Sigmoid colon (tissue), 6 donors: ENCODE measurements at regions not wholly inside any gene's neighbourhood (a gene's known extent, or its start where the extent isn't known, plus 50 kb on each side); places are given as distances from the start of the nearest gene placed in this dataset.

Source experiments
- DNase-seq: peaks from one replicate; pipeline ENCODE4 v3.0.0-alpha.2; 2019
- H3K27ac ChIP-seq, 4 donors: fragments of 200-600 bp; sonication (generic); one replicate each; pipeline ENCODE4 v1.5.1; 2016 to 2019; ENCODE audit warnings: mild to moderate bottlenecking in 1 of 4
- H3K27me3 ChIP-seq, 3 donors: fragments of 200-600 bp; sonication (generic); one replicate each; pipeline ENCODE4 v1.5.1; 2019; ENCODE audit warnings: mild to moderate bottlenecking in 1 of 3
- H3K36me3 ChIP-seq, 4 donors: fragments of 200-600 bp; sonication (generic); one replicate each; pipeline ENCODE4 v1.5.1; 2016 to 2019
- H3K4me1 ChIP-seq, 4 donors: fragments of 200-600 bp; sonication (generic); one replicate each; pipeline ENCODE4 v1.5.1; 2017 to 2019
- H3K4me3 ChIP-seq, 4 donors: fragments of 200-600 bp; sonication (generic); one replicate each; pipeline ENCODE4 v1.5.1; 2017 to 2019; ENCODE audit warnings: mild to moderate bottlenecking in 2 of 4, moderate library complexity in 1 of 4
- H3K9me3 ChIP-seq, 4 donors: fragments of 200-600 bp in 3 of 4; sonication (generic) in 3 of 4; one replicate each; pipeline versions ENCODE4 v1.5.1 to v1.6.1; 2013 to 2019
- CTCF ChIP-seq, 4 experiments: fragments of 450-650 bp in 3 of 4; fragments of 200-600 bp in 1 of 4; IDR thresholded peaks; one replicate each; pipeline ENCODE4 v1.5.1; 2016 to 2019; ENCODE audit warnings: antibody characterized with exemption in 4 of 4, mild to moderate bottlenecking in 3 of 4, moderate library complexity in 2 of 4
- EP300 ChIP-seq, 4 donors: sonication (generic); formaldehyde crosslinking; IDR thresholded peaks; one replicate each; pipeline ENCODE4 v1.6.1; 2017; ENCODE audit warnings: antibody characterized with exemption in 4 of 4
- POLR2A ChIP-seq, 2 donors: fragments of 450-650 bp; IDR thresholded peaks; one replicate each; pipeline ENCODE4 v1.6.1; 2016; ENCODE audit warnings: antibody characterized with exemption in 2 of 2, mild to moderate bottlenecking in 2 of 2, moderate library complexity in 2 of 2
- POLR2AphosphoS5 ChIP-seq, 4 donors: sonication (generic); formaldehyde crosslinking; IDR thresholded peaks; one replicate each; pipeline ENCODE4 v1.6.1; 2017; ENCODE audit warnings: antibody characterized with exemption in 4 of 4
- WGBS, 2 donors: extraction: QIAGEN DNeasy Blood & Tissue Kit; methylation state at CpG; one replicate each; pipeline ENCODE4 v1.1.7; 2013; 5-methylcytosine and 5-hydroxymethylcytosine counted together
- intact Hi-C: fragments of 100-400 bp; cut with DNase I; formaldehyde crosslinking; loops from one replicate; pipeline ENCODE4 v1.15.1; 2023
- donor health status: healthy with polysubstance abuse.
- donor health status: healthy.

GRCh38 chr11:38788561-38788960 lies 2190.5 kb upstream of the RAG2 start:
- H3K36me3 ChIP-seq = no peaks in the 10 kb centered on the region
- H3K27ac ChIP-seq = no peak overlapping the region
- no peaks in the 10 kb centered on the region for H3K4me1 ChIP-seq
- intact Hi-C loops = no loop called here
- no peaks in the 10 kb centered on the region for H3K9me3 ChIP-seq
- DNase-seq = no peak
- TF ChIP-seq POLR2AphosphoS5 (IDR thresholded peaks at IDR 0.05) = no peak
- TF ChIP-seq EP300 (IDR thresholded peaks at IDR 0.05) = no peak
- TF ChIP-seq POLR2A (IDR thresholded peaks at IDR 0.05) = no peak
- no peak for TF ChIP-seq CTCF (IDR thresholded peaks at IDR 0.05)
- no peaks in the 10 kb centered on the region for H3K27me3 ChIP-seq
- no peak overlapping the region for H3K4me3 ChIP-seq

GRCh38 chr11:38784164-38784563 lies 2186.1 kb upstream of the RAG2 start:
- Histone ChIP-seq H3K4me1 (no peaks in the 10 kb centered on the region), H3K9me3 (no peaks in the 10 kb centered on the region), H3K36me3 (no peaks in the 10 kb centered on the region), H3K27me3 (no peaks in the 10 kb centered on the region), H3K4me3 (no peak overlapping the region), H3K27ac (no peak overlapping the region)
- TF ChIP-seq EP300 (IDR thresholded peaks at IDR 0.05) (no peak), CTCF (IDR thresholded peaks at IDR 0.05) (no peak), POLR2AphosphoS5 (IDR thresholded peaks at IDR 0.05) (no peak), POLR2A (IDR thresholded peaks at IDR 0.05) (no peak)
- 93 to 97% methylated on average over 2 of the region's 2 CpGs for WGBS, 2 donors
- intact Hi-C loops = no loop called here
- no peak for DNase-seq

GRCh38 chr11:38766796-38767195 lies 2168.8 kb upstream of the RAG2 start:
- Histone ChIP-seq H3K4me1 (no peaks in the 10 kb centered on the region), H3K9me3 (no peaks in the 10 kb centered on the region), H3K36me3 (no peaks in the 10 kb centered on the region), H3K27ac (no peak overlapping the region), H3K4me3 (no peak overlapping the region), H3K27me3 (no peaks in the 10 kb centered on the region)
- no peak for TF ChIP-seq POLR2AphosphoS5 (IDR thresholded peaks at IDR 0.05)
- TF ChIP-seq POLR2A (IDR thresholded peaks at IDR 0.05) = no peak
- TF ChIP-seq CTCF (IDR thresholded peaks at IDR 0.05) = no peak
- no peak for TF ChIP-seq EP300 (IDR thresholded peaks at IDR 0.05)
- DNase-seq = no peak
- intact Hi-C loops = no loop called here

GRCh38 chr11:38759394-38759793 lies 2161.4 kb upstream of the RAG2 start:
- Histone ChIP-seq H3K27me3 (no peaks in the 10 kb centered on the region), H3K36me3 (no peaks in the 10 kb centered on the region), H3K27ac (no peak overlapping the region), H3K9me3 (no peaks in the 10 kb centered on the region), H3K4me3 (no peak overlapping the region), H3K4me1 (no peaks in the 10 kb centered on the region)
- DNase-seq = no peak
- intact Hi-C loops = no loop called here
- TF ChIP-seq EP300 (IDR thresholded peaks at IDR 0.05) = no peak
- no peak for TF ChIP-seq POLR2A (IDR thresholded peaks at IDR 0.05)
- TF ChIP-seq POLR2AphosphoS5 (IDR thresholded peaks at IDR 0.05) = no peak
- TF ChIP-seq CTCF (IDR thresholded peaks at IDR 0.05) = no peak

GRCh38 chr11:38756537-38756936 lies 2158.5 kb upstream of the RAG2 start:
- DNase-seq = no peak
- WGBS, 2 donors = 86 to 92% methylated on average over 6 of the region's 6 CpGs
- Histone ChIP-seq H3K27me3 (no peaks in the 10 kb centered on the region), H3K27ac (no peak overlapping the region), H3K4me1 (no peaks in the 10 kb centered on the region), H3K36me3 (no peaks in the 10 kb centered on the region), H3K4me3 (no peak overlapping the region), H3K9me3 (no peaks in the 10 kb centered on the region)
- TF ChIP-seq POLR2AphosphoS5 (IDR thresholded peaks at IDR 0.05) (no peak), POLR2A (IDR thresholded peaks at IDR 0.05) (no peak), EP300 (IDR thresholded peaks at IDR 0.05) (no peak), CTCF (IDR thresholded peaks at IDR 0.05) (no peak)
- intact Hi-C loops = no loop called here
